Keratinocyte (primary cell): ENCODE measurements at regions not wholly inside any gene's neighbourhood (a gene's known extent, or its start where the extent isn't known, plus 50 kb on each side); places are given as distances from the start of the nearest gene placed in this dataset.

ENCODE experiments used
- EZH2 ChIP-seq: IDR thresholded peaks from one replicate; pipeline ENCODE4 v1.6.1; 2012; ENCODE audit warnings: inconsistent platforms, mild to moderate bottlenecking, low read length, moderate library complexity
- TF ChIP-seq, protein P1 (sequence below), 3 experiments: IDR thresholded peaks in 1 of 3; conservative IDR thresholded peaks in 1 of 3; optimal IDR thresholded peaks in 1 of 3; 2 replicates in 2 of 3; 3 replicates in 1 of 3; pipeline versions ENCODE3 to v1.5.1; 2011; ENCODE audit warnings: low read length in 3 of 3, mild to moderate bottlenecking in 3 of 3, moderate library complexity in 2 of 3, control low read depth in 1 of 3, inconsistent platforms in 1 of 3; ENCODE audit not compliant: insufficient read depth in 2 of 3; ENCODE audit errors: extremely low read depth in 1 of 3

DNA sequence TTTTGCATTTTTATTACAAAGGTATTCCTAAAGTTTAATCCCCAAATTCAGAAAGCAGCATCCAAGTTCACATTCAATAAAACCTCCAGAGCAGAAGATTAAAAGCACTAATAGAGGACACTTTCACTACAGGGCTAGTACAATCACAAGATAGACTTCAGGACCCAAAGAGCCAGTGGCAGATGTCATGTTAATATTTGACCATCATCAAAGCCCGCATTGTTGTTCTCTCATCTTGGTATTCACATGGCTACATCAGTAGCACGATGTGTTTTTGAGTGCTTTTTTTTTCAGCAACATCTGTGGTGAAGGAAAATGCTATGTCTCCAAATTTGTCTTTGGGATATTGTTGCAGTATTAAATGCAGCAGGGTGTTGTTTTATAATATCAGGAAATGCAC lies 134.3 kb downstream of the ARL4A start:
- TF ChIP-seq, protein P1, sequence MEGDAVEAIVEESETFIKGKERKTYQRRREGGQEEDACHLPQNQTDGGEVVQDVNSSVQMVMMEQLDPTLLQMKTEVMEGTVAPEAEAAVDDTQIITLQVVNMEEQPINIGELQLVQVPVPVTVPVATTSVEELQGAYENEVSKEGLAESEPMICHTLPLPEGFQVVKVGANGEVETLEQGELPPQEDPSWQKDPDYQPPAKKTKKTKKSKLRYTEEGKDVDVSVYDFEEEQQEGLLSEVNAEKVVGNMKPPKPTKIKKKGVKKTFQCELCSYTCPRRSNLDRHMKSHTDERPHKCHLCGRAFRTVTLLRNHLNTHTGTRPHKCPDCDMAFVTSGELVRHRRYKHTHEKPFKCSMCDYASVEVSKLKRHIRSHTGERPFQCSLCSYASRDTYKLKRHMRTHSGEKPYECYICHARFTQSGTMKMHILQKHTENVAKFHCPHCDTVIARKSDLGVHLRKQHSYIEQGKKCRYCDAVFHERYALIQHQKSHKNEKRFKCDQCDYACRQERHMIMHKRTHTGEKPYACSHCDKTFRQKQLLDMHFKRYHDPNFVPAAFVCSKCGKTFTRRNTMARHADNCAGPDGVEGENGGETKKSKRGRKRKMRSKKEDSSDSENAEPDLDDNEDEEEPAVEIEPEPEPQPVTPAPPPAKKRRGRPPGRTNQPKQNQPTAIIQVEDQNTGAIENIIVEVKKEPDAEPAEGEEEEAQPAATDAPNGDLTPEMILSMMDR (optimal IDR thresholded peaks at IDR 0.05 in 1 of 3, IDR thresholded peaks at IDR 0.05 in 1 of 3, conservative IDR thresholded peaks at IDR 0.05 in 1 of 3; ENCODE audit: extremely low read depth in 1 of 3, insufficient read depth in 2 of 3, low read length in 3 of 3), result no peak
- TF ChIP-seq EZH2, result no peak
